ENCODE measurements at regions not wholly inside any gene's neighbourhood (a gene's known extent, or its start where the extent isn't known, plus 50 kb on each side); places are given as distances from the start of the nearest gene placed in this dataset.

DNA sequence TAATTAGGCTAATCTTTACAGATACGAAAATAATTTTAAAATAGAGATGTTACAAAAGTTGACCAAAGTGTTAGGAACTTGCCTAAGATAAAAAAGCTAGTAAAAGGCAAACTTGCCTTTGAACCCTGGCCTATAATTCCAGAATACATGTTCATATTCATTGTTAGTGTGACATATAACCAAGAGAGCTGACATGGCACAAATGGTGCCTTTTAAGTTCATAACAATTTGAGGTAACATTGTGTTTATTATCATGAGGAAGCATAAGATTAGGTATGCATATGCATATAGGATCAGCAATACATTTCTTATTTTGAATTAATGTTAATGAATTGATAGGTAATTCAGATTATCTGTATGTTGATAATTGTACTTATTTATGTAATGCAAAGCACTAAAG lies 1537.9 kb upstream of the PRR20A start:
- TF ChIP-seq, protein P1, sequence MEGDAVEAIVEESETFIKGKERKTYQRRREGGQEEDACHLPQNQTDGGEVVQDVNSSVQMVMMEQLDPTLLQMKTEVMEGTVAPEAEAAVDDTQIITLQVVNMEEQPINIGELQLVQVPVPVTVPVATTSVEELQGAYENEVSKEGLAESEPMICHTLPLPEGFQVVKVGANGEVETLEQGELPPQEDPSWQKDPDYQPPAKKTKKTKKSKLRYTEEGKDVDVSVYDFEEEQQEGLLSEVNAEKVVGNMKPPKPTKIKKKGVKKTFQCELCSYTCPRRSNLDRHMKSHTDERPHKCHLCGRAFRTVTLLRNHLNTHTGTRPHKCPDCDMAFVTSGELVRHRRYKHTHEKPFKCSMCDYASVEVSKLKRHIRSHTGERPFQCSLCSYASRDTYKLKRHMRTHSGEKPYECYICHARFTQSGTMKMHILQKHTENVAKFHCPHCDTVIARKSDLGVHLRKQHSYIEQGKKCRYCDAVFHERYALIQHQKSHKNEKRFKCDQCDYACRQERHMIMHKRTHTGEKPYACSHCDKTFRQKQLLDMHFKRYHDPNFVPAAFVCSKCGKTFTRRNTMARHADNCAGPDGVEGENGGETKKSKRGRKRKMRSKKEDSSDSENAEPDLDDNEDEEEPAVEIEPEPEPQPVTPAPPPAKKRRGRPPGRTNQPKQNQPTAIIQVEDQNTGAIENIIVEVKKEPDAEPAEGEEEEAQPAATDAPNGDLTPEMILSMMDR (IDR thresholded peaks at IDR 0.05): no peak
- no peak for TF ChIP-seq POLR2AphosphoS5 (IDR thresholded peaks at IDR 0.05)

All from esophagus muscularis mucosa (tissue), 3 donors.